Tibial nerve (tissue), 4 donors: ENCODE measurements at regions not wholly inside any gene's neighbourhood (a gene's known extent, or its start where the extent isn't known, plus 50 kb on each side); places are given as distances from the start of the nearest gene placed in this dataset.

ENCODE experiments used
- DNase-seq, 2 donors: peaks; one replicate each; pipeline ENCODE4 v3.0.0-alpha.2; 2019; ENCODE audit warnings: low spot score in 2 of 2
- H3K27ac ChIP-seq, 4 donors: fragments of 200-600 bp; sonication (generic) in 3 of 4; one replicate each; pipeline ENCODE4 v1.5.1; 2017 to 2019; ENCODE audit warnings: mild to moderate bottlenecking in 1 of 4
- H3K27me3 ChIP-seq, 2 donors: fragments of 200-600 bp; sonication (generic) in 1 of 2; one replicate each; pipeline versions ENCODE4 v1.5.1 to v1.6.0; 2017 to 2019
- H3K36me3 ChIP-seq, 3 donors: fragments of 200-600 bp; sonication (generic); one replicate each; pipeline ENCODE4 v1.5.1; 2018 to 2019
- H3K4me1 ChIP-seq, 4 donors: fragments of 200-600 bp; sonication (generic) in 3 of 4; one replicate each; pipeline ENCODE4 v1.5.1; 2017 to 2019
- H3K4me3 ChIP-seq, 4 donors: fragments of 200-600 bp; sonication (generic) in 3 of 4; one replicate each; pipeline ENCODE4 v1.5.1; 2017 to 2019; ENCODE audit warnings: mild to moderate bottlenecking in 1 of 4, moderate library complexity in 1 of 4
- H3K9me3 ChIP-seq, 4 donors: fragments of 200-600 bp; sonication (generic) in 3 of 4; one replicate each; pipeline ENCODE4 v1.5.1; 2017 to 2019
- CTCF ChIP-seq, 5 experiments: fragments of 200-600 bp in 3 of 5; fragments of 450-650 bp in 2 of 5; sonication (generic) in 3 of 5; IDR thresholded peaks; one replicate each; pipeline ENCODE4 v1.5.1; 2016 to 2019; ENCODE audit warnings: antibody characterized with exemption in 5 of 5, mild to moderate bottlenecking in 3 of 5, moderate library complexity in 2 of 5
- EP300 ChIP-seq, 2 donors: sonication (generic); formaldehyde crosslinking; IDR thresholded peaks; one replicate each; pipeline ENCODE4 v1.6.1; 2017; ENCODE audit warnings: antibody characterized with exemption in 2 of 2, mild to moderate bottlenecking in 1 of 2
- POLR2A ChIP-seq, 2 donors: fragments of 450-650 bp; IDR thresholded peaks; one replicate each; pipeline ENCODE4 v1.6.1; 2017; ENCODE audit warnings: antibody characterized with exemption in 2 of 2, mild to moderate bottlenecking in 2 of 2, moderate library complexity in 2 of 2
- WGBS, 2 donors: methylation state at CpG; one replicate each; pipeline ENCODE4 v1.1.5; 2018; 5-methylcytosine and 5-hydroxymethylcytosine counted together

- H3K36me3 ChIP-seq, result no peaks in the 10 kb centered on the region
- TF ChIP-seq POLR2A (IDR thresholded peaks at IDR 0.05), result no peak
- TF ChIP-seq EP300 (IDR thresholded peaks at IDR 0.05), result no peak
- TF ChIP-seq CTCF (IDR thresholded peaks at IDR 0.05), result no peak
- no peak overlapping the region for H3K4me3 ChIP-seq
- 75 to 76% methylated on average over 4 of the region's 4 CpGs for WGBS, 2 donors
- no peaks in the 10 kb centered on the region for H3K9me3 ChIP-seq
- H3K4me1 ChIP-seq, result no peaks in the 10 kb centered on the region
- DNase-seq, result no peak
- H3K27ac ChIP-seq, result no peak overlapping the region
- H3K27me3 ChIP-seq, result no peaks in the 10 kb centered on the region
Measured at GRCh38 chr2:163419000-163419830, 316.6 kb downstream of the FIGN start.

- Histone ChIP-seq H3K27me3 (no peaks in the 10 kb centered on the region), H3K27ac (no peak overlapping the region), H3K9me3 (no peaks in the 10 kb centered on the region), H3K4me3 (no peak overlapping the region), H3K36me3 (no peaks in the 10 kb centered on the region), H3K4me1 (no peaks in the 10 kb centered on the region)
- WGBS, 2 donors, result 87 to 88% methylated on average over 2 of the region's 2 CpGs
- no peak for TF ChIP-seq POLR2A (IDR thresholded peaks at IDR 0.05)
- TF ChIP-seq CTCF (IDR thresholded peaks at IDR 0.05), result no peak
- TF ChIP-seq EP300 (IDR thresholded peaks at IDR 0.05), result no peak
- no peak for DNase-seq
Measured at GRCh38 chr2:163417596-163418337, 318.0 kb downstream of the FIGN start.

GRCh38 chr2:163414121-163414520, 321.7 kb downstream of the FIGN start:
- no peak for DNase-seq
- TF ChIP-seq POLR2A (IDR thresholded peaks at IDR 0.05) (no peak), CTCF (IDR thresholded peaks at IDR 0.05) (no peak), EP300 (IDR thresholded peaks at IDR 0.05) (no peak)
- H3K27ac ChIP-seq, result no peak overlapping the region
- H3K36me3 ChIP-seq, result no peaks in the 10 kb centered on the region
- H3K9me3 ChIP-seq, result no peaks in the 10 kb centered on the region
- no peak overlapping the region for H3K4me3 ChIP-seq
- 58 to 61% methylated on average over 3 of the region's 3 CpGs for WGBS, 2 donors
- no peaks in the 10 kb centered on the region for H3K4me1 ChIP-seq
- no peaks in the 10 kb centered on the region for H3K27me3 ChIP-seq

GRCh38 chr2:163407296-163407695, 328.5 kb downstream of the FIGN start:
- Histone ChIP-seq H3K4me1 (no peaks in the 10 kb centered on the region), H3K9me3 (no peaks in the 10 kb centered on the region), H3K4me3 (no peak overlapping the region), H3K27me3 (no peaks in the 10 kb centered on the region), H3K36me3 (no peaks in the 10 kb centered on the region), H3K27ac (no peak overlapping the region)
- WGBS, 2 donors, result 53 to 57% methylated on average over 3 of the region's 3 CpGs
- no peak for TF ChIP-seq CTCF (IDR thresholded peaks at IDR 0.05)
- no peak for TF ChIP-seq POLR2A (IDR thresholded peaks at IDR 0.05)
- no peak for TF ChIP-seq EP300 (IDR thresholded peaks at IDR 0.05)
- DNase-seq, result no peak

DNA sequence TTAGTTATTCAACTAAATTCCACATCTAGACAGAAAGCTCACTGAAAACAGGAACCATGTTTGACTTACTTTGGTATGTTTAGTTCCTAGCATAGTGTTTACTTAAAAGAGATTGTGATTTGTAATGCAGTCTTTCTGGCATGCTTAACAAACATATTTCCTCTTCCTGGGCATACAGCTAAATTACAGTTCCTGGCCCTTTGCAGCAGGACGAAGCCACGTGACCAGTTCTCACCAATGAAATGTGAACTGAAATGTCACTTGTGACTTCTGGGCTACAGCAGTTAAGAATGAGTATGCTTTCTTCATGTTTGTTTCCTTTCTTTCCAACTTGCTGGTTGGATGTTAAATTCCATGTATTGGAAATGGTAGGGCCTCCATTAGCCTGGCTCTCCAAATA, 330.5 kb downstream of the FIGN start:
- TF ChIP-seq CTCF (IDR thresholded peaks at IDR 0.05), result no peak
- TF ChIP-seq POLR2A (IDR thresholded peaks at IDR 0.05), result no peak
- no peak for TF ChIP-seq EP300 (IDR thresholded peaks at IDR 0.05)
- 91 to 95% methylated on average over 2 of the region's 2 CpGs for WGBS, 2 donors
- Histone ChIP-seq H3K4me3 (no peak overlapping the region), H3K36me3 (no peaks in the 10 kb centered on the region), H3K4me1 (no peaks in the 10 kb centered on the region), H3K27ac (no peak overlapping the region), H3K9me3 (no peaks in the 10 kb centered on the region), H3K27me3 (no peaks in the 10 kb centered on the region)
- DNase-seq, result no peak
